ENCODE measurements at regions not wholly inside any gene's neighbourhood (a gene's known extent, or its start where the extent isn't known, plus 50 kb on each side); places are given as distances from the start of the nearest gene placed in this dataset.

- Histone ChIP-seq H3F3A (ENCODE audit: insufficient read depth) (no peaks in the 10 kb centered on the region), H3K27ac (no peak overlapping the region), H3K79me2 (ENCODE audit: insufficient read depth) (no peaks in the 10 kb centered on the region), H3K9ac (no peak overlapping the region), H2AFZ (no peak overlapping the region), H3K9me2 (ENCODE audit: insufficient read depth) (no peaks in the 10 kb centered on the region), H3K4me3 (no peak overlapping the region), H3K27me3 (replicated peaks; ENCODE audit: insufficient read depth) (no peaks in the 10 kb centered on the region), H3K4me1 (ENCODE audit: insufficient read depth) (no peaks in the 10 kb centered on the region), H4K20me1 (ENCODE audit: insufficient read depth) (no peaks in the 10 kb centered on the region), H3K4me2 (ENCODE audit: unreplicated experiment) (no peak overlapping the region), H3K9me3 (ENCODE audit: low read depth) (no peaks in the 10 kb centered on the region), H3K36me3 (ENCODE audit: low read depth) (no peaks in the 10 kb centered on the region)
- DNase-seq: no peak
- 9 to 12% methylated on average over 1 of the region's 1 CpG for WGBS, 2 experiments (ENCODE audit: low coverage in 1 of 2, low lambda C conversion rate in 2 of 2, missing lambda C conversion rate in 2 of 2)
- in situ Hi-C loops (cut with MboI): no loop called here
- TF ChIP-seq EZH2 (IDR thresholded peaks at IDR 0.05; ENCODE audit: insufficient read depth, poor library complexity, severe bottlenecking): no peak
- TF ChIP-seq EZH2phosphoT487 (IDR thresholded peaks at IDR 0.05; ENCODE audit: insufficient read depth, low read depth): no peak
Observed at GRCh38 chr1:188476606-188477005, 1647.9 kb downstream of the PLA2G4A start.

DNA sequence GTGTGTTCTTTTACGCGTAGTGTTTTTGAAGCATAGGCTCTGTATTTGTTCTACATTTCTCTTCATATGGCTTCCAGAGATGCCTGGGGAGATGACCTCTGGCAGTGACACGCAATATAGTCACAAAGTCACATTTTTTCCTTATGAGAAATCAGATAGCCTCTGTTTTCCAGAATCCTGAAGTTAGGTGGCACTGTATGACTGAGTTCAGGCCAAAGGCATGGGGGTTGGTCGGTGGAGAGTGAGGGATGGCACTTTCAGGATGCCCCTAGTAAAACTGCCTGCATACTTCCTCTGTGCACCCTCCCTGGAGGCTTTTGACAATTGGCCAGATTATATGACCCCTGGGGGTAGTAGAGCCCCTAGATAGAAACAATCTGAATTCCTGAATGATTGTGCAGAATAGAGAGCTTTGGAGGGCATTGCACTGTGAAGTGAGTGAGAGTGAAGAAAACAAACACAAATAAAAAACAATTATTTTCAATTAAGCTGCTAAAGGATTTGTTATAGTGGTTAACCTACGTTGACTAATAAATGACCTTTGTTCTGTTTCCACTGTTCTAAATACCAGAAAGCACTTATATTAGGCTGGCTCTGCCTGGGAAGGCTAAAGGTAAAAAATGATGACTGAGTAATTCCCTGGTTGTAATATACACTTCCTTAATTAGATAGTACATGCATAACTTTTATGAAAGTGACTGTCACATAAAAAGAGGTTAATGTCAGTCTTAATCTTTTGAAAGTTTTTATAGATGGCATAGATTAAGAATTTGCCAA is 1660.8 kb downstream of the PLA2G4A start:
- H3K9me3 ChIP-seq (ENCODE audit: low read depth): no peaks in the 10 kb centered on the region
- H3K4me1 ChIP-seq (ENCODE audit: insufficient read depth): no peaks in the 10 kb centered on the region
- H3K9ac ChIP-seq: no peak overlapping the region
- in situ Hi-C loops (cut with MboI): no loop called here
- no peak overlapping the region for H2AFZ ChIP-seq
- H3F3A ChIP-seq (ENCODE audit: insufficient read depth): no peaks in the 10 kb centered on the region
- H3K27ac ChIP-seq: no peak overlapping the region
- WGBS, 2 experiments (ENCODE audit: low coverage in 1 of 2, low lambda C conversion rate in 2 of 2, missing lambda C conversion rate in 2 of 2): 17 to 19% methylated on average over 5 of the region's 5 CpGs
- no peaks in the 10 kb centered on the region for H3K27me3 ChIP-seq (replicated peaks; ENCODE audit: insufficient read depth)
- H3K9me2 ChIP-seq (ENCODE audit: insufficient read depth): no peaks in the 10 kb centered on the region
- no peak overlapping the region for H3K4me2 ChIP-seq (ENCODE audit: unreplicated experiment)
- TF ChIP-seq EZH2phosphoT487 (IDR thresholded peaks at IDR 0.05; ENCODE audit: insufficient read depth, low read depth) (no peak), EZH2 (IDR thresholded peaks at IDR 0.05; ENCODE audit: insufficient read depth, poor library complexity, severe bottlenecking) (no peak)
- DNase-seq: peak; percentile 4
- no peaks in the 10 kb centered on the region for H3K36me3 ChIP-seq (ENCODE audit: low read depth)
- no peaks in the 10 kb centered on the region for H3K79me2 ChIP-seq (ENCODE audit: insufficient read depth)
- H4K20me1 ChIP-seq (ENCODE audit: insufficient read depth): no peaks in the 10 kb centered on the region
- H3K4me3 ChIP-seq: no peak overlapping the region

DNA sequence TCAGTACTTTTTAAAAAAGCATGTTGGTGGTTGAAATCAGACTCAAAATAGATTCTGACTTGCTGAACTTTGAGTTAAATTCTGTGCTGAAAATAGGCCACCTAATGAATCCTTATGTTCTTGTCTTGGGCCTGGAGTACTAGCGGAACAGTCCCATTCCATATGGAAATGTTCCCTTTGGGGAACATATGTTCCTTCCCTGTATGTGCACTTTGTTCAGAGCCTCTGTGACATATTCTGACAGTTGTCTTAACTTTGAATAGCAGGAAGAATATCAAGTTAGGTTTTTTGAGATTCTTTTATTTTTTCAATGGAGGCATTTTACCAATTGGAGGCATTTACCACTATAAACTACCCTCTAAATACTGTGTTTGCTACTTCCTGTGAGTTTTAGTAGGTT is 1667.8 kb downstream of the PLA2G4A start:
- Histone ChIP-seq H3K4me2 (ENCODE audit: unreplicated experiment) (no peak overlapping the region), H3K27ac (no peak overlapping the region), H4K20me1 (ENCODE audit: insufficient read depth) (no peaks in the 10 kb centered on the region), H2AFZ (no peak overlapping the region), H3K4me3 (no peak overlapping the region), H3K9ac (no peak overlapping the region), H3K4me1 (ENCODE audit: insufficient read depth) (no peaks in the 10 kb centered on the region), H3K9me3 (ENCODE audit: low read depth) (no peaks in the 10 kb centered on the region), H3K36me3 (ENCODE audit: low read depth) (no peaks in the 10 kb centered on the region), H3K9me2 (ENCODE audit: insufficient read depth) (no peaks in the 10 kb centered on the region), H3K27me3 (replicated peaks; ENCODE audit: insufficient read depth) (no peaks in the 10 kb centered on the region), H3K79me2 (ENCODE audit: insufficient read depth) (no peaks in the 10 kb centered on the region), H3F3A (ENCODE audit: insufficient read depth) (no peaks in the 10 kb centered on the region)
- DNase-seq: no peak
- TF ChIP-seq EZH2phosphoT487 (IDR thresholded peaks at IDR 0.05; ENCODE audit: insufficient read depth, low read depth) (no peak), EZH2 (IDR thresholded peaks at IDR 0.05; ENCODE audit: insufficient read depth, poor library complexity, severe bottlenecking) (no peak)
- WGBS, 2 experiments (ENCODE audit: low coverage in 1 of 2, low lambda C conversion rate in 2 of 2, missing lambda C conversion rate in 2 of 2): 0 to 7% methylated on average over 1 of the region's 1 CpG
- in situ Hi-C loops (cut with MboI): no loop called here

GRCh38 chr1:188497020-188497419 is 1668.3 kb downstream of the PLA2G4A start:
- Histone ChIP-seq H3K9ac (no peak overlapping the region), H3K27me3 (replicated peaks; ENCODE audit: insufficient read depth) (no peaks in the 10 kb centered on the region), H3K4me2 (ENCODE audit: unreplicated experiment) (no peak overlapping the region), H3K27ac (no peak overlapping the region), H3F3A (ENCODE audit: insufficient read depth) (no peaks in the 10 kb centered on the region), H2AFZ (no peak overlapping the region), H4K20me1 (ENCODE audit: insufficient read depth) (no peaks in the 10 kb centered on the region), H3K36me3 (ENCODE audit: low read depth) (no peaks in the 10 kb centered on the region), H3K4me3 (no peak overlapping the region), H3K79me2 (ENCODE audit: insufficient read depth) (no peaks in the 10 kb centered on the region), H3K9me2 (ENCODE audit: insufficient read depth) (no peaks in the 10 kb centered on the region), H3K4me1 (ENCODE audit: insufficient read depth) (no peaks in the 10 kb centered on the region), H3K9me3 (ENCODE audit: low read depth) (no peaks in the 10 kb centered on the region)
- TF ChIP-seq EZH2phosphoT487 (IDR thresholded peaks at IDR 0.05; ENCODE audit: insufficient read depth, low read depth): no peak
- no peak for TF ChIP-seq EZH2 (IDR thresholded peaks at IDR 0.05; ENCODE audit: insufficient read depth, poor library complexity, severe bottlenecking)
- DNase-seq: no peak
- in situ Hi-C loops (cut with MboI): no loop called here
- 32 to 35% methylated on average over 1 of the region's 1 CpG for WGBS, 2 experiments (ENCODE audit: low coverage in 1 of 2, low lambda C conversion rate in 2 of 2, missing lambda C conversion rate in 2 of 2)
